ENCODE measurements at regions not wholly inside any gene's neighbourhood (a gene's known extent, or its start where the extent isn't known, plus 50 kb on each side); places are given as distances from the start of the nearest gene placed in this dataset.

DNA sequence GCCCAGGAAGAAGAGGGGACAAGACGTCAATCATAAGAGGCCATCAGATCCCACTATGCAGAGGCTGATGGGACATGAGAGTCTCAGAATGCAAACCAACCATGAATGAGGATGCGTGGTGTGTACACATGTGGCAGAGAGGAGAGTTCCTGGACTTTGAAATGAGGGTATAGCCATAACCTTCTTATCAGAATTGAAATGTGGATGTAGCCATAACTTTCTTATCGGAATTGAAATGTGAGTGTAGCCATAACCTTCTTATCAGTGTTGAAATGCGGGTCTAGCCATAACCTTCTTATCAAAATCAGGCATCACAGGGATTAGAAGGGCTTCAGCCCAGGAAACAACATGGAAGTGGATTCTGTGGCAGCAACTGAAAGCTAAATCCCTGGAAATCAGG lies 415.5 kb upstream of the FAT1 start:
- Histone ChIP-seq H3K36me3 (no peaks in the 10 kb centered on the region), H3K27me3 (no peaks in the 10 kb centered on the region), H3K27ac (no peak overlapping the region), H3K4me3 (no peak overlapping the region), H3K9me3 (no peaks in the 10 kb centered on the region), H3K4me1 (no peaks in the 10 kb centered on the region)
- WGBS: 96% methylated on average over 4 of the region's 4 CpGs
- DNase-seq (ENCODE audit: low spot score in 2 of 2): no peak
- TF ChIP-seq POLR2A (IDR thresholded peaks at IDR 0.05): no peak

- H3K9me3 ChIP-seq: no peaks in the 10 kb centered on the region
- no peaks in the 10 kb centered on the region for H3K4me1 ChIP-seq
- H3K27me3 ChIP-seq: no peaks in the 10 kb centered on the region
- no peak for TF ChIP-seq CTCF (IDR thresholded peaks at IDR 0.05)
- TF ChIP-seq POLR2AphosphoS5 (IDR thresholded peaks at IDR 0.05): no peak
- no peak for TF ChIP-seq POLR2A (IDR thresholded peaks at IDR 0.05)
- TF ChIP-seq EP300 (IDR thresholded peaks at IDR 0.05): no peak
- 85% methylated on average over 7 of the region's 7 CpGs for WGBS
- DNase-seq (ENCODE audit: low spot score in 2 of 2): no peak
- no peak overlapping the region for H3K27ac ChIP-seq
- no peak overlapping the region for H3K4me3 ChIP-seq
- no peaks in the 10 kb centered on the region for H3K36me3 ChIP-seq
Observed at GRCh38 chr4:187141101-187141500, 417.4 kb upstream of the FAT1 start.

DNA sequence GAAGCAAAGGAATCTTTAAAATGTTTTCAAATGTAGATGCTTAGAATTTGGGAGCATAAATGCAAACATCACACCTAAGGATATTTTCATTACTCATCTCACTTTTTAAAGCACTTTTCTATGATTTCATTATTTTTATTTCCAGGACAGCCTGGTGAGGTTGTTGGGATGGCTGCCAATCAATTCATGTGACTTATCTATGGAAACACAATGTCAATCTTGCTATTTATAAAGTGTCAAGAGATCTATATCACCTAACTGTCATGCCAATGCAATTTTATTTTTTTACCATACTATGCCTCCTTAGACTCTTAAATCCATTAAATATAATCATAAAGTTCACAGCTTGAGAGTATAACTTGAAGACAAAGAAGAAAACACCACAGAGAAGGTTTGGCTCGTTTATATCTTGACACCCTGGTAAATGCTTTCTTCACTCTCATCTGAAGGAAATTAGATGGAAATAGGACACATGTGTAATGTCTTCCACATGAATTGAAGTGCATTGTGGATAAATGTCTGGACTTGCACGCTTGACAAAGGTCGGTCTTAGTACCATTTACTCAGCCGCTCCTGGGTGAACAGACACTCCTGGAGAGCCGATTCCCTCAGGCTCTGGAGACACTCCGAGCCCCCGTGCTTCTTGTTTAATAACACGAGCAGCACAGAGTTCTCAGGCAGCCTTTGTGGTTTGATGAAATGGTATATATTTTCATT lies 425.7 kb upstream of the FAT1 start:
- Histone ChIP-seq H3K27ac (no peak overlapping the region), H3K27me3 (no peaks in the 10 kb centered on the region), H3K36me3 (no peaks in the 10 kb centered on the region), H3K9me3 (no peaks in the 10 kb centered on the region), H3K4me3 (no peak overlapping the region), H3K4me1 (no peaks in the 10 kb centered on the region)
- 24% methylated on average over 8 of the region's 8 CpGs for WGBS
- TF ChIP-seq EP300 (IDR thresholded peaks at IDR 0.05): no peak
- no peak for TF ChIP-seq CTCF (IDR thresholded peaks at IDR 0.05)
- no peak for TF ChIP-seq POLR2A (IDR thresholded peaks at IDR 0.05)
- no peak for TF ChIP-seq POLR2AphosphoS5 (IDR thresholded peaks at IDR 0.05)
- no peak for DNase-seq (ENCODE audit: low spot score in 2 of 2)

DNA sequence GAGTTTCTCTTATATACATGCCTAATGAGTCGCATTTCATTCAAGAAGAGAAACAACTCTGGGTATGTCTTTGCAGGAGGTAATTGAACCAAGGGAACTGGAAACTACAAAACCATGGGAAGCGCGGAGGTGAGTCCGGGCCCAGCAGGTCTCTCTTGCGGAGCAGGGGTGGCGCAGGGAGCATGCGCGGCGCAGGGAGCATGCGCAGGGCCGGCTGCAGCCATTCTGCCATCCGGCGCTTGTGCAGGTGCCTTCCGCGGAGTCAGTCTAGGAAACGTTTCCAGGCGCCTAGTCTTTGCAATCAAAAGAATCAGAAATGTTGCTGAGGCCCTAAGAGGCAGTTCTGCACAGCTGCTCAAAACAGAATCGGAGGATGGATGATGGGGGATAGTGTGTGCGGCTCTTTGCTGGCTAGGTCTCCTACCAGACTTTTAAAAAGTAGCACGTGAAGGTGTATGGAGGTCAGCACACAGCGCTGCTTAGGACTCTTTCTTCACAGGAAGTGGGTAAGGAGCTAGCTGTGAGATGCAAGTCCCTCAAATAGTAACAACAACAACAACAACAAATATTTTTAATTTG lies 433.8 kb upstream of the FAT1 start:
- Histone ChIP-seq H3K36me3 (no peaks in the 10 kb centered on the region), H3K9me3 (no peaks in the 10 kb centered on the region), H3K4me3 (no peak overlapping the region), H3K27ac (no peak overlapping the region), H3K4me1 (no peaks in the 10 kb centered on the region), H3K27me3 (no peaks in the 10 kb centered on the region)
- TF ChIP-seq POLR2A (IDR thresholded peaks at IDR 0.05) (no peak), POLR2AphosphoS5 (IDR thresholded peaks at IDR 0.05) (no peak), EP300 (IDR thresholded peaks at IDR 0.05) (no peak), CTCF (IDR thresholded peaks at IDR 0.05) (no peak)
- no peak for DNase-seq (ENCODE audit: low spot score in 2 of 2)
- 94% methylated on average over 21 of the region's 21 CpGs for WGBS

DNA sequence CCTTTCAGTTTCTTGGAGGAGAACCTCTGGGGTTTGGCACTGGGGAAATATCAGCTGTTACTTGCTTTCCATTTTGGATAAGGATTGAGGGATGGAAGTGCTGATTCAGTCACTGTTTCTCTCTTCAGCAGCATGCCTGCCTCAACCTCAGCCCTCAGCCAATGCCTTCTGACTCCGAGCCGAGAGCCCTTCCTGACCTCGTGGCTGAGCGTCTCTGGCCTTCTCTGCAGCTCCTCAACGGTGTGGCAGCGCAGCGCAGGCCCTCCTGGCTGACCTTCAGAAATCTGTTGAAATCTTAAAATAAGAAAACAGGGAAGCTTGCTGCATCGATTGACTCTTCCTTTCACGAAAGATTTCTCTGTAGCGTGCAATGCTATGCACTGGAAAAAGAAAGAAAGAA lies 434.3 kb upstream of the FAT1 start:
- H3K36me3 ChIP-seq: no peaks in the 10 kb centered on the region
- no peaks in the 10 kb centered on the region for H3K4me1 ChIP-seq
- no peaks in the 10 kb centered on the region for H3K27me3 ChIP-seq
- no peak for TF ChIP-seq CTCF (IDR thresholded peaks at IDR 0.05)
- TF ChIP-seq EP300 (IDR thresholded peaks at IDR 0.05): no peak
- no peak for TF ChIP-seq POLR2AphosphoS5 (IDR thresholded peaks at IDR 0.05)
- TF ChIP-seq POLR2A (IDR thresholded peaks at IDR 0.05): no peak
- H3K9me3 ChIP-seq: no peaks in the 10 kb centered on the region
- H3K4me3 ChIP-seq: no peak overlapping the region
- H3K27ac ChIP-seq: no peak overlapping the region
- DNase-seq (ENCODE audit: low spot score in 2 of 2): no peak
- 94% methylated on average over 10 of the region's 10 CpGs for WGBS
